DOHH2 (cell line): ENCODE measurements at regions not wholly inside any gene's neighbourhood (a gene's known extent, or its start where the extent isn't known, plus 50 kb on each side); places are given as distances from the start of the nearest gene placed in this dataset.

Source experiments
- H3F3A ChIP-seq: fragments of 200-600 bp; sonication (generic), shearing (Covaris generic); 2 replicates; pipeline ENCODE4 v1.6.0; 2016; ENCODE audit warnings: antibody characterized with exemption, mild to moderate bottlenecking; ENCODE audit not compliant: control insufficient read depth, insufficient read depth
- H3K27ac ChIP-seq: fragments of 200-600 bp; sonication (generic); 2 replicates; pipeline ENCODE4 v1.5.1; 2014; ENCODE audit warnings: low read depth, mild to moderate bottlenecking, low read length, moderate library complexity
- H3K27me3 ChIP-seq: fragments of 200-600 bp; sonication (generic); 2 replicates; pipeline ENCODE4 v1.6.1; 2014; ENCODE audit warnings: mild to moderate bottlenecking, low read length, mixed read lengths; ENCODE audit not compliant: control insufficient read depth
- H3K36me3 ChIP-seq: fragments of 200-600 bp; sonication (generic); 2 replicates; pipeline ENCODE4 v1.6.1; 2014; ENCODE audit warnings: mild to moderate bottlenecking, low read length, moderate library complexity, mixed read lengths; ENCODE audit not compliant: control insufficient read depth
- H3K4me1 ChIP-seq: fragments of 200-600 bp; sonication (generic); 2 replicates; pipeline ENCODE4 v1.6.1; 2014; ENCODE audit warnings: mild to moderate bottlenecking, low read length, mixed read lengths; ENCODE audit not compliant: control insufficient read depth
- H3K4me2 ChIP-seq: fragments of 200-600 bp; sonication (generic); 2 replicates; pipeline ENCODE4 v1.6.0; 2014; ENCODE audit warnings: mild to moderate bottlenecking, low read length, moderate library complexity
- H3K4me3 ChIP-seq: fragments of 200-600 bp; sonication (generic); 2 replicates; pipeline ENCODE4 v1.5.1; 2014; ENCODE audit warnings: mild to moderate bottlenecking, low read length, mixed read lengths
- H3K79me2 ChIP-seq: fragments of 200-600 bp; sonication (generic); 2 replicates; pipeline ENCODE4 v1.6.1; 2014; ENCODE audit warnings: mild to moderate bottlenecking, low read length, mixed read lengths; ENCODE audit not compliant: control insufficient read depth
- H3K9me2 ChIP-seq: fragments of 200-600 bp; sonication (generic); replicated peaks from 2 replicates; pipeline ENCODE4 v1.6.1; 2014; ENCODE audit warnings: mild to moderate bottlenecking, low read length, mixed read lengths; ENCODE audit not compliant: control insufficient read depth
- H3K9me3 ChIP-seq: fragments of 200-600 bp; sonication (generic); 2 replicates; pipeline ENCODE4 v1.6.1; 2014; ENCODE audit warnings: antibody characterized with exemption, low read length, mixed read lengths; ENCODE audit not compliant: control insufficient read depth, insufficient read depth
- H4K20me1 ChIP-seq: fragments of 200-600 bp; sonication (generic); 2 replicates; pipeline ENCODE4 v1.6.0; 2014; ENCODE audit warnings: low read depth, mild to moderate bottlenecking, antibody characterized with exemption, low read length, moderate library complexity; ENCODE audit not compliant: control insufficient read depth, insufficient read depth
- EZH2phosphoT487 ChIP-seq: fragments of 200-600 bp; sonication (generic); IDR thresholded peaks from 2 replicates; pipeline ENCODE4 v1.6.1; 2017; ENCODE audit warnings: borderline replicate concordance, mild to moderate bottlenecking, antibody characterized with exemption, low read length, moderate library complexity, mixed read lengths
- TF ChIP-seq, protein P1 (sequence below): fragments of 200-600 bp; sonication (generic); IDR thresholded peaks from one replicate; pipeline ENCODE4 v1.5.1; 2014; ENCODE audit warnings: antibody characterized with exemption, mild to moderate bottlenecking, low read depth, low read length; ENCODE audit not compliant: poor library complexity, severe bottlenecking

DNA sequence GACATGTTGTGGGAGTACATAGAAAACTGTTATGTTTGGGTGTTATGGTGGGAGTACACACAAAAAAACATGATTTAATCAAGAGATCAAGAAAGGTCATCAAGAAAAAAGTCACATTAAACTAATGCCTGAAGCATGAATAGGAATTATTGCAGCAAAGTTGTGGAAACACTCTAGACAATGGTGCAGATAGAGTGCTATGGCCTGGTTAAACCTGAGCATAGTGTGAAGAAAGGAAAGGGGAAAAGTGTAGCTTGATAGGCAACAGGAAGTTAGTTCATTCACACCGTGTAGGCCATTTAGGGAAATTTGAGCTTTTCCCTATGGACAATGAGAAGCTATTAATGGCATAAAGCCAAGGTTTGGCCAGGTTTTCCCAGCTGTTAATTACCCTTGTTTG, 162.1 kb upstream of the EMCN start:
- TF ChIP-seq, protein P1, sequence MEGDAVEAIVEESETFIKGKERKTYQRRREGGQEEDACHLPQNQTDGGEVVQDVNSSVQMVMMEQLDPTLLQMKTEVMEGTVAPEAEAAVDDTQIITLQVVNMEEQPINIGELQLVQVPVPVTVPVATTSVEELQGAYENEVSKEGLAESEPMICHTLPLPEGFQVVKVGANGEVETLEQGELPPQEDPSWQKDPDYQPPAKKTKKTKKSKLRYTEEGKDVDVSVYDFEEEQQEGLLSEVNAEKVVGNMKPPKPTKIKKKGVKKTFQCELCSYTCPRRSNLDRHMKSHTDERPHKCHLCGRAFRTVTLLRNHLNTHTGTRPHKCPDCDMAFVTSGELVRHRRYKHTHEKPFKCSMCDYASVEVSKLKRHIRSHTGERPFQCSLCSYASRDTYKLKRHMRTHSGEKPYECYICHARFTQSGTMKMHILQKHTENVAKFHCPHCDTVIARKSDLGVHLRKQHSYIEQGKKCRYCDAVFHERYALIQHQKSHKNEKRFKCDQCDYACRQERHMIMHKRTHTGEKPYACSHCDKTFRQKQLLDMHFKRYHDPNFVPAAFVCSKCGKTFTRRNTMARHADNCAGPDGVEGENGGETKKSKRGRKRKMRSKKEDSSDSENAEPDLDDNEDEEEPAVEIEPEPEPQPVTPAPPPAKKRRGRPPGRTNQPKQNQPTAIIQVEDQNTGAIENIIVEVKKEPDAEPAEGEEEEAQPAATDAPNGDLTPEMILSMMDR, result no peak
- TF ChIP-seq EZH2phosphoT487, result no peak
- Histone ChIP-seq H3K9me2 (no peaks in the 10 kb centered on the region), H3K9me3 (no peaks in the 10 kb centered on the region), H3K4me3 (no peak overlapping the region), H3K27ac (no peak overlapping the region), H3K36me3 (no peaks in the 10 kb centered on the region), H3F3A (no peaks in the 10 kb centered on the region), H3K79me2 (no peaks in the 10 kb centered on the region), H3K4me2 (no peak overlapping the region), H3K4me1 (peaks cover 4% of the 10 kb centered on the region; the same call in 1 of the 2 replicates), H3K27me3 (no peaks in the 10 kb centered on the region), H4K20me1 (no peaks in the 10 kb centered on the region)

- Histone ChIP-seq H4K20me1 (no peaks in the 10 kb centered on the region), H3K4me3 (no peak overlapping the region), H3K79me2 (no peaks in the 10 kb centered on the region), H3K27ac (no peak overlapping the region), H3K36me3 (no peaks in the 10 kb centered on the region), H3F3A (no peaks in the 10 kb centered on the region), H3K9me3 (no peaks in the 10 kb centered on the region), H3K9me2 (no peaks in the 10 kb centered on the region), H3K4me1 (peaks cover 4% of the 10 kb centered on the region; the same call in 1 of the 2 replicates), H3K4me2 (no peak overlapping the region), H3K27me3 (no peaks in the 10 kb centered on the region)
- TF ChIP-seq, protein P1, result no peak
- no peak for TF ChIP-seq EZH2phosphoT487
These were observed 157.2 kb upstream of the EMCN start for GRCh38 chr4:100674976-100675375.

DNA sequence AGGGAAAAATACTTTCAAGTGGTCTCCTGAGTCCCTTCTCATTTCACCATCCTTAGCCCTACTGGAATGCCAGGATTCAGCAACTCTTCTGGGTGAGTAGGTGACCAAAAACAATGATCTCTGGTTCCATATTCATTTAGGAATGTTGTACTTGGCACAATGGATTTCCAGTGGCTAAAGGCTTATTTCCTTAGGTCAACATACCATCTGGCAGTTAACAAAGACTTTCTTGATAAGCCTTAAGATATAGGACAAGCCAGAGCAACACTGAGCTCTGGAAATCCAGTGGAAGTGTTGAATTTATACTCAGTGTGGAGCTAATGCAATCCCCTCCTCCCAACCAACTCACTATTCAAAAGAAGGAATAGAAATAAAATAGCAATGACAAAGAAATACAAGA, 139.4 kb upstream of the EMCN start:
- no peaks in the 10 kb centered on the region for H4K20me1 ChIP-seq
- H3K36me3 ChIP-seq, result no peaks in the 10 kb centered on the region
- TF ChIP-seq, protein P1, result no peak
- no peak for TF ChIP-seq EZH2phosphoT487
- no peak overlapping the region for H3K27ac ChIP-seq
- H3K4me3 ChIP-seq, result no peak overlapping the region
- H3K79me2 ChIP-seq, result no peaks in the 10 kb centered on the region
- H3K27me3 ChIP-seq, result no peaks in the 10 kb centered on the region
- H3K4me2 ChIP-seq, result no peak overlapping the region
- no peaks in the 10 kb centered on the region for H3K9me3 ChIP-seq
- H3K4me1 ChIP-seq, result no peaks in the 10 kb centered on the region
- H3F3A ChIP-seq, result no peaks in the 10 kb centered on the region
- no peaks in the 10 kb centered on the region for H3K9me2 ChIP-seq
